ENCODE measurements at regions not wholly inside any gene's neighbourhood (a gene's known extent, or its start where the extent isn't known, plus 50 kb on each side); places are given as distances from the start of the nearest gene placed in this dataset.

GRCh38 chr9:16974436-16974835 lies 104.0 kb upstream of the BNC2 start:
- no peaks in the 10 kb centered on the region for H3K79me2 ChIP-seq (replicated peaks; ENCODE audit: insufficient read depth, low read length)
- H3K27me3 ChIP-seq (ENCODE audit: insufficient read depth, low read depth, low read length): no peaks in the 10 kb centered on the region
- no peaks in the 10 kb centered on the region for H3K36me3 ChIP-seq (ENCODE audit: insufficient read depth, low read length)
- no peak overlapping the region for H3K27ac ChIP-seq (ENCODE audit: low read length)
- H3K9ac ChIP-seq (ENCODE audit: low read length): no peak overlapping the region
- no peaks in the 10 kb centered on the region for H3F3A ChIP-seq (ENCODE audit: insufficient read depth, low read length, poor library complexity, severe bottlenecking)
- H3K9me2 ChIP-seq (ENCODE audit: insufficient read depth, low read length): no peaks in the 10 kb centered on the region
- no peaks in the 10 kb centered on the region for H4K20me1 ChIP-seq (ENCODE audit: insufficient read depth)
- TF ChIP-seq TAF1 (IDR thresholded peaks at IDR 0.05; ENCODE audit: low read depth) (no peak), EP300 (conservative IDR thresholded peaks at IDR 0.05; ENCODE audit: poor library complexity, severe bottlenecking) (no peak), CTCF (IDR thresholded peaks at IDR 0.05; ENCODE audit: poor library complexity, severe bottlenecking) (no peak), MXI1 (conservative IDR thresholded peaks at IDR 0.05; ENCODE audit: poor library complexity, severe bottlenecking) (no peak), RAD21 (conservative IDR thresholded peaks at IDR 0.05) (no peak), EZH2 (IDR thresholded peaks at IDR 0.05; ENCODE audit: borderline replicate concordance, insufficient read depth, low read length, poor library complexity, severe bottlenecking) (no peak), POLR2AphosphoS5 (IDR thresholded peaks at IDR 0.05) (no peak), SMC3 (conservative IDR thresholded peaks at IDR 0.05; ENCODE audit: poor library complexity) (no peak), REST (IDR thresholded peaks at IDR 0.05; ENCODE audit: borderline replicate concordance) (no peak)
- no peak overlapping the region for H3K4me2 ChIP-seq (ENCODE audit: low read length)
- H2AFZ ChIP-seq (ENCODE audit: low read depth, low read length): no peak overlapping the region
- H3K4me3 ChIP-seq (ENCODE audit: low read length): no peak overlapping the region
- no peaks in the 10 kb centered on the region for H3K9me3 ChIP-seq (ENCODE audit: low read length)

GRCh38 chr9:16970321-16970720 lies 99.9 kb upstream of the BNC2 start:
- no peaks in the 10 kb centered on the region for H3K27me3 ChIP-seq (ENCODE audit: insufficient read depth, low read depth, low read length)
- no peaks in the 10 kb centered on the region for H4K20me1 ChIP-seq (ENCODE audit: insufficient read depth)
- H3K79me2 ChIP-seq (replicated peaks; ENCODE audit: insufficient read depth, low read length): no peaks in the 10 kb centered on the region
- H2AFZ ChIP-seq (ENCODE audit: low read depth, low read length): no peak overlapping the region
- H3K4me2 ChIP-seq (ENCODE audit: low read length): no peak overlapping the region
- H3K9me3 ChIP-seq (ENCODE audit: low read length): no peaks in the 10 kb centered on the region
- TF ChIP-seq TAF1 (IDR thresholded peaks at IDR 0.05; ENCODE audit: low read depth) (no peak), SMC3 (conservative IDR thresholded peaks at IDR 0.05; ENCODE audit: poor library complexity) (no peak), MXI1 (conservative IDR thresholded peaks at IDR 0.05; ENCODE audit: poor library complexity, severe bottlenecking) (no peak), EP300 (conservative IDR thresholded peaks at IDR 0.05; ENCODE audit: poor library complexity, severe bottlenecking) (no peak), RAD21 (conservative IDR thresholded peaks at IDR 0.05) (no peak), CTCF (IDR thresholded peaks at IDR 0.05; ENCODE audit: poor library complexity, severe bottlenecking) (no peak), EZH2 (IDR thresholded peaks at IDR 0.05; ENCODE audit: borderline replicate concordance, insufficient read depth, low read length, poor library complexity, severe bottlenecking) (no peak), REST (IDR thresholded peaks at IDR 0.05; ENCODE audit: borderline replicate concordance) (no peak), POLR2AphosphoS5 (IDR thresholded peaks at IDR 0.05) (no peak)
- no peaks in the 10 kb centered on the region for H3K9me2 ChIP-seq (ENCODE audit: insufficient read depth, low read length)
- H3K4me3 ChIP-seq (ENCODE audit: low read length): no peak overlapping the region
- H3K9ac ChIP-seq (ENCODE audit: low read length): no peak overlapping the region
- H3K36me3 ChIP-seq (ENCODE audit: insufficient read depth, low read length): no peaks in the 10 kb centered on the region
- H3F3A ChIP-seq (ENCODE audit: insufficient read depth, low read length, poor library complexity, severe bottlenecking): no peaks in the 10 kb centered on the region
- no peak overlapping the region for H3K27ac ChIP-seq (ENCODE audit: low read length)
